ENCODE measurements at regions not wholly inside any gene's neighbourhood (a gene's known extent, or its start where the extent isn't known, plus 50 kb on each side); places are given as distances from the start of the nearest gene placed in this dataset.

DNA sequence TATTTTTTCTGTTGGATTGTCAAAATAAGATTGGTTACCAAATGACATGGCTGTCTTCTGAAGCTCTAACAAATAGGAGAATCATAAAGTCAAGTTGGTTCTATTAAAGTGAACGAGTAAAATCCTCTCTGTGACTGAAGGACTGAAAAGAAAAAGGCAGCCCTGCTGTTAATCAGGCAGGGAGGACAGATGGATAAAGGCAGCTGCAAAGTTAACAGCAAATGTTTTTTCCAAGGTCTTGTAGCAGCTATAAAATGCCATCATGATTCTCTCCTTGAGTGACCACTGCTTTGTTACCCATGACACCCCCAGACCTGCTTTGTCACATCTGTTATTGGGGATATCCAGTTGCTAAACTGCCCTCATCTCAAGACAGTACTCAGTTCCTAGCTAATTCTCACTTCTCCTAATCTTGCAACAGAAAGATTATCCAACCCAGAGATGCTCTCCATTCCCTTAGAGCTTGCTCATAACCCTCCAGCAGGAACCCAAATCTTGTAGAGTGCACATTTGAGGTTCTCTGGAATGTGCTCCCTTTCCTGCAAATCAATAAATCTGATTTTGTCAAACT is 89.7 kb upstream of the PARP8 start:
- TF ChIP-seq, protein P1, sequence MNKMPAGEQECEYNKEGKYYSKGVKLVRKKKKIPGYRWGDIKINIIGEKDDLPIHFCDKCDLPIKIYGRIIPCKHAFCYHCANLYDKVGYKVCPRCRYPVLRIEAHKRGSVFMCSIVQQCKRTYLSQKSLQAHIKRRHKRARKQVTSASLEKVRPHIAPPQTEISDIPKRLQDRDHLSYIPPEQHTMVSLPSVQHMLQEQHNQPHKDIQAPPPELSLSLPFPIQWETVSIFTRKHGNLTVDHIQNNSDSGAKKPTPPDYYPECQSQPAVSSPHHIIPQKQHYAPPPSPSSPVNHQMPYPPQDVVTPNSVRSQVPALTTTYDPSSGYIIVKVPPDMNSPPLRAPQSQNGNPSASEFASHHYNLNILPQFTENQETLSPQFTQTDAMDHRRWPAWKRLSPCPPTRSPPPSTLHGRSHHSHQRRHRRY (tag by site-specific recombination; IDR thresholded peaks at IDR 0.05): no peak
- no peak for TF ChIP-seq ZNF311 (tag by site-specific recombination; IDR thresholded peaks at IDR 0.05; ENCODE audit: borderline replicate concordance)
- no peak for TF ChIP-seq ZNF530 (tag by site-specific recombination; IDR thresholded peaks at IDR 0.05; ENCODE audit: low read depth)
- no peak for TF ChIP-seq ZBTB7A (tag by site-specific recombination; IDR thresholded peaks at IDR 0.05; ENCODE audit: low read depth)
- TF ChIP-seq, protein P2, sequence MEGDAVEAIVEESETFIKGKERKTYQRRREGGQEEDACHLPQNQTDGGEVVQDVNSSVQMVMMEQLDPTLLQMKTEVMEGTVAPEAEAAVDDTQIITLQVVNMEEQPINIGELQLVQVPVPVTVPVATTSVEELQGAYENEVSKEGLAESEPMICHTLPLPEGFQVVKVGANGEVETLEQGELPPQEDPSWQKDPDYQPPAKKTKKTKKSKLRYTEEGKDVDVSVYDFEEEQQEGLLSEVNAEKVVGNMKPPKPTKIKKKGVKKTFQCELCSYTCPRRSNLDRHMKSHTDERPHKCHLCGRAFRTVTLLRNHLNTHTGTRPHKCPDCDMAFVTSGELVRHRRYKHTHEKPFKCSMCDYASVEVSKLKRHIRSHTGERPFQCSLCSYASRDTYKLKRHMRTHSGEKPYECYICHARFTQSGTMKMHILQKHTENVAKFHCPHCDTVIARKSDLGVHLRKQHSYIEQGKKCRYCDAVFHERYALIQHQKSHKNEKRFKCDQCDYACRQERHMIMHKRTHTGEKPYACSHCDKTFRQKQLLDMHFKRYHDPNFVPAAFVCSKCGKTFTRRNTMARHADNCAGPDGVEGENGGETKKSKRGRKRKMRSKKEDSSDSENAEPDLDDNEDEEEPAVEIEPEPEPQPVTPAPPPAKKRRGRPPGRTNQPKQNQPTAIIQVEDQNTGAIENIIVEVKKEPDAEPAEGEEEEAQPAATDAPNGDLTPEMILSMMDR (tag by site-specific recombination; IDR thresholded peaks at IDR 0.05): no peak
- TF ChIP-seq ZNF169 (tag by site-specific recombination; IDR thresholded peaks at IDR 0.05): no peak
- TF ChIP-seq SP3 (tag by site-specific recombination; IDR thresholded peaks at IDR 0.05): no peak
- TF ChIP-seq ZNF549 (tag by site-specific recombination; IDR thresholded peaks at IDR 0.05): no peak
